Stomach (tissue), 8 donors: ENCODE measurements at regions not wholly inside any gene's neighbourhood (a gene's known extent, or its start where the extent isn't known, plus 50 kb on each side); places are given as distances from the start of the nearest gene placed in this dataset.
"Not testable (repeated sequence)": the region's sequence is repeated elsewhere in the genome, so short reads cannot be mapped to it uniquely, and the experiment has no call there.

Experiments
- DNase-seq, 2 donors: peaks; one replicate each; pipeline versions ENCODE4 v3.0.0 to v3.0.0-alpha.2; 2013 to 2019
- H3K27ac ChIP-seq, 5 donors: fragments of 200-600 bp in 4 of 5; sonication (generic) in 4 of 5; one replicate each; pipeline ENCODE4 v1.5.1; 2013 to 2019; ENCODE audit warnings: mild to moderate bottlenecking in 1 of 5, moderate library complexity in 1 of 5
- H3K27me3 ChIP-seq, 3 donors: fragments of 200-600 bp; sonication (generic); one replicate each; pipeline ENCODE4 v1.5.1; 2017 to 2019; ENCODE audit warnings: mixed run types in 1 of 3
- H3K36me3 ChIP-seq, 4 donors: fragments of 200-600 bp; sonication (generic); 1 replicate in 3 of 4; 2 replicates in 1 of 4; pipeline ENCODE4 v1.5.1; 2016 to 2019
- H3K4me1 ChIP-seq, 4 donors: fragments of 200-600 bp; sonication (generic); one replicate each; pipeline ENCODE4 v1.5.1; 2016 to 2019
- H3K4me3 ChIP-seq, 4 donors: fragments of 200-600 bp; sonication (generic) in 3 of 4; one replicate each; pipeline ENCODE4 v1.5.1; 2016 to 2019; ENCODE audit warnings: mild to moderate bottlenecking in 1 of 4
- H3K9me3 ChIP-seq, 4 donors: fragments of 200-600 bp; sonication (generic); one replicate each; pipeline ENCODE4 v1.5.1; 2016 to 2019
- CTCF ChIP-seq, 7 experiments: fragments of 450-650 bp in 4 of 7; fragments of 200-600 bp in 3 of 7; sonication (generic) in 3 of 7; IDR thresholded peaks; one replicate each; pipeline ENCODE4 v1.5.1; 2016 to 2019; ENCODE audit warnings: antibody characterized with exemption in 7 of 7, control low read depth in 2 of 7, mild to moderate bottlenecking in 1 of 7
- EP300 ChIP-seq: sonication (generic); formaldehyde crosslinking; IDR thresholded peaks from one replicate; pipeline ENCODE4 v1.6.1; 2017; ENCODE audit warnings: antibody characterized with exemption
- POLR2A ChIP-seq, 4 donors: fragments of 450-650 bp; IDR thresholded peaks; one replicate each; pipeline ENCODE4 v1.6.1; 2016; ENCODE audit warnings: antibody characterized with exemption in 4 of 4, control low read depth in 2 of 4, mild to moderate bottlenecking in 1 of 4, moderate library complexity in 1 of 4
- POLR2AphosphoS5 ChIP-seq, 3 donors: sonication (generic); formaldehyde crosslinking; IDR thresholded peaks; one replicate each; pipeline ENCODE4 v1.6.1; 2016; ENCODE audit warnings: antibody characterized with exemption in 3 of 3
- WGBS, 5 donors: extraction: QIAGEN DNeasy Blood & Tissue Kit in 3 of 5; methylation state at CpG; one replicate each; pipeline versions ENCODE4 v1.1.5 to v1.1.7; 2013 to 2018; 5-methylcytosine and 5-hydroxymethylcytosine counted together
- intact Hi-C: fragments of 100-400 bp; cut with DNase I; formaldehyde crosslinking; loops from one replicate; pipeline ENCODE4 v1.15.1; 2023; ENCODE audit warnings: low total_unique reads
- donor health status: healthy with polysubstance abuse.
- donor health status: Bipolar disorder and iron deficiency.
- donor health status: healthy.

- H3K27me3 ChIP-seq, result peaks cover 0 to 7% (median 0%) of the 10 kb centered on the region in 3 donors
- H3K36me3 ChIP-seq, result no peaks in the 10 kb centered on the region
- TF ChIP-seq EP300, result no peak
- no peak for TF ChIP-seq CTCF (IDR thresholded peaks at IDR 0.05)
- no peak for TF ChIP-seq POLR2AphosphoS5 (IDR thresholded peaks at IDR 0.05)
- no peak for TF ChIP-seq POLR2A (IDR thresholded peaks at IDR 0.05)
- intact Hi-C loops, result no loop called here
- DNase-seq, result no peak
- H3K27ac ChIP-seq, result no peak overlapping the region
- no peaks in the 10 kb centered on the region for H3K4me1 ChIP-seq
- no peak overlapping the region for H3K4me3 ChIP-seq
- WGBS, 5 donors, result 64 to 70% (median 65%) methylated on average over 5 of the region's 5 CpGs
- no peaks in the 10 kb centered on the region for H3K9me3 ChIP-seq
Measured at GRCh38 chr10:9268176-9268575, 1213.7 kb downstream of the GATA3 start.

- H3K27me3 ChIP-seq, H3K4me1 ChIP-seq, H3K27ac ChIP-seq, H3K4me3 ChIP-seq, H3K9me3 ChIP-seq, H3K36me3 ChIP-seq, intact Hi-C loops, DNase-seq: not testable (repeated sequence)
- WGBS, 5 donors, result 95 to 98% (median 97%) methylated on average over 17 to 57 of the region's 61 CpGs
Measured at GRCh38 chr10:9273126-9273833, 1218.8 kb downstream of the GATA3 start.

DNA sequence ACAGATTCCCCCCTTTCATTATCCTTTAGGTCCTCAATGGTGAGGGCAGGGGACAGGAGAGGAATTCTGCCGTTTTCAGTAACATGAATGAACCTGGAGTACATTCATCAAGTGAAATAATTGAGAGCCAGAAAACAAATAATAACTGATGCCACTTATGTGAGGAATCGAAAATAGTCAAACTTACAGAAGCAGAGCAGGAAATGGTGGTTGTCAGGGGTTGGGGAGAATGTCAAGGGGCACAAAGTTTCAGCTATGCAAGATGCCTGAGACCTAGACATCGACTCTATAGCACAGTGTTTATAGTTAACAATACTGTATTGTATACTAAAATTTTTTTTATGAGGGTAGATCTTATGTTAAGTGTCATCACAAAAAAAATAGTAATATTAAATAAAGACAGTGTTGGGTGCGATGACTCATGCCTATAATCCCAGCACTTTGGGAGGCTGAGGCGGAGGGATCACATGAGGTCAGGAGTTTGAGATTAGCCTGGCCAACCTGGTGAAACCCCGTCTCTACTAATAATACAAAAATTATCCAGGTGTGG is 1219.8 kb downstream of the GATA3 start:
- Histone ChIP-seq H3K9me3 (no peaks in the 10 kb centered on the region), H3K36me3 (no peaks in the 10 kb centered on the region), H3K4me3 (no peak overlapping the region), H3K27ac (no peak overlapping the region), H3K27me3 (peaks cover 0 to 2% (median 0%) of the 10 kb centered on the region in 3 donors), H3K4me1 (no peaks in the 10 kb centered on the region)
- intact Hi-C loops, result no loop called here
- no peak for DNase-seq
- no peak for TF ChIP-seq EP300
- TF ChIP-seq CTCF (IDR thresholded peaks at IDR 0.05), result no peak
- TF ChIP-seq POLR2A (IDR thresholded peaks at IDR 0.05), result no peak
- no peak for TF ChIP-seq POLR2AphosphoS5 (IDR thresholded peaks at IDR 0.05)
- 63 to 70% (median 68%) methylated on average over 6 of the region's 6 CpGs for WGBS, 5 donors

DNA sequence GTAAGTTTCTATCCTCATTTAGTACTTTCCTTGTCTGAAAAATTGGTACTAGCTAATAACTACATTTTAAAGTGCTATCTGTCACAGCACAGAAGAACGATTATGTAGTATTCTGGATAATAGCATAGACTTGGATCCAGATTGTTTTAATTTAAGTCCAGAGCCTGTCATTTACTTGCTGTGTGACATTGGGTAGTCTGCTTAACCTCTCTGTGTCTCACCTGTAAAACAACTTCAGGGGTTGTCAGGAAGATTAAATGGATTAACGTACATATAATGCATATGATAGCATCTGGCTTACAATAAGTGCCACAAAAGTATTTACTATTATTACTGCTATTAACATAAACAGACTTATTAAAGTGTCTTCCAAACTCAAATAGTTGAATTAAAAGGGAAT is 1221.4 kb downstream of the GATA3 start:
- 62 to 86% (median 72%) methylated on average over 2 of the region's 2 CpGs for WGBS, 5 donors
- Histone ChIP-seq H3K27ac (no peak overlapping the region), H3K4me1 (no peaks in the 10 kb centered on the region), H3K36me3 (no peaks in the 10 kb centered on the region), H3K27me3 (no peaks in the 10 kb centered on the region), H3K4me3 (no peak overlapping the region), H3K9me3 (no peaks in the 10 kb centered on the region)
- intact Hi-C loops, result no loop called here
- no peak for DNase-seq
- TF ChIP-seq POLR2AphosphoS5 (IDR thresholded peaks at IDR 0.05) (no peak), POLR2A (IDR thresholded peaks at IDR 0.05) (no peak), EP300 (no peak), CTCF (IDR thresholded peaks at IDR 0.05) (no peak)

- Histone ChIP-seq H3K36me3 (no peaks in the 10 kb centered on the region), H3K4me1 (no peaks in the 10 kb centered on the region), H3K9me3 (no peaks in the 10 kb centered on the region), H3K27me3 (peaks cover 0 to 11% (median 0%) of the 10 kb centered on the region in 3 donors), H3K4me3 (no peak overlapping the region), H3K27ac (no peak overlapping the region)
- intact Hi-C loops, result no loop called here
- no peak for TF ChIP-seq EP300
- TF ChIP-seq POLR2A (IDR thresholded peaks at IDR 0.05), result no peak
- TF ChIP-seq CTCF (IDR thresholded peaks at IDR 0.05), result no peak
- TF ChIP-seq POLR2AphosphoS5 (IDR thresholded peaks at IDR 0.05), result no peak
- 50 to 61% (median 58%) methylated on average over 7 of the region's 7 CpGs for WGBS, 5 donors
- DNase-seq, result no peak
Measured at GRCh38 chr10:9285690-9286089, 1231.2 kb downstream of the GATA3 start.
